Tibial nerve (tissue), 3 donors: ENCODE measurements at regions not wholly inside any gene's neighbourhood (a gene's known extent, or its start where the extent isn't known, plus 50 kb on each side); places are given as distances from the start of the nearest gene placed in this dataset.

Experiments
- POLR2A ChIP-seq, 2 donors: fragments of 450-650 bp; IDR thresholded peaks; one replicate each; pipeline ENCODE4 v1.6.1; 2017; ENCODE audit warnings: antibody characterized with exemption in 2 of 2, mild to moderate bottlenecking in 2 of 2, moderate library complexity in 2 of 2
- TF ChIP-seq, protein P1 (sequence below), 5 experiments: fragments of 200-600 bp in 3 of 5; fragments of 450-650 bp in 2 of 5; sonication (generic) in 3 of 5; IDR thresholded peaks; one replicate each; pipeline ENCODE4 v1.5.1; 2016 to 2019; ENCODE audit warnings: antibody characterized with exemption in 5 of 5, mild to moderate bottlenecking in 3 of 5, moderate library complexity in 2 of 5

DNA sequence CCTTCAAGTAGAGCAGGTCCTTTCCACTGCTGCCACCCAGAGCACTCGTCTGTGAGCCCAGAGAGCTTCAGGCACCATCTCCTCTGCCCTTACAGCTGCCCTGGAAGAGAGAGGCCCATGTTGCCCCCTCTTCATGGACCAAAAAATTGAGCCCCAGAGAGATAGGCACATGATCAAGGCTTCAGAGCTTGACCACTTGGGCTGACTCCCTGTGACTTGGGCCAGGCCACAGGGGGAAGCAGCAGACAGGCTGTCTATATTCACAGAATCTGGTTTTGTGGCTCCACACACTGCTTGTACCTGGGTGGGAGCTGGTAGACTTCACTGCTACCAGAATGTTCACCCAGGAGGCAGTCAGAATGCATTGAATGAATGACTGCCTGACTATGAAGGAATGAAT is 58.2 kb downstream of the SMIM38 start:
- TF ChIP-seq POLR2A (IDR thresholded peaks at IDR 0.05), result no peak
- TF ChIP-seq, protein P1, sequence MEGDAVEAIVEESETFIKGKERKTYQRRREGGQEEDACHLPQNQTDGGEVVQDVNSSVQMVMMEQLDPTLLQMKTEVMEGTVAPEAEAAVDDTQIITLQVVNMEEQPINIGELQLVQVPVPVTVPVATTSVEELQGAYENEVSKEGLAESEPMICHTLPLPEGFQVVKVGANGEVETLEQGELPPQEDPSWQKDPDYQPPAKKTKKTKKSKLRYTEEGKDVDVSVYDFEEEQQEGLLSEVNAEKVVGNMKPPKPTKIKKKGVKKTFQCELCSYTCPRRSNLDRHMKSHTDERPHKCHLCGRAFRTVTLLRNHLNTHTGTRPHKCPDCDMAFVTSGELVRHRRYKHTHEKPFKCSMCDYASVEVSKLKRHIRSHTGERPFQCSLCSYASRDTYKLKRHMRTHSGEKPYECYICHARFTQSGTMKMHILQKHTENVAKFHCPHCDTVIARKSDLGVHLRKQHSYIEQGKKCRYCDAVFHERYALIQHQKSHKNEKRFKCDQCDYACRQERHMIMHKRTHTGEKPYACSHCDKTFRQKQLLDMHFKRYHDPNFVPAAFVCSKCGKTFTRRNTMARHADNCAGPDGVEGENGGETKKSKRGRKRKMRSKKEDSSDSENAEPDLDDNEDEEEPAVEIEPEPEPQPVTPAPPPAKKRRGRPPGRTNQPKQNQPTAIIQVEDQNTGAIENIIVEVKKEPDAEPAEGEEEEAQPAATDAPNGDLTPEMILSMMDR (IDR thresholded peaks at IDR 0.05), result no peak
